AG10803 (cell line): ENCODE measurements at regions not wholly inside any gene's neighbourhood (a gene's known extent, or its start where the extent isn't known, plus 50 kb on each side); places are given as distances from the start of the nearest gene placed in this dataset.
"Not testable (repeated sequence)": the region's sequence is repeated elsewhere in the genome, so short reads cannot be mapped to it uniquely, and the experiment has no call there.

Experiments used
- DNase-seq: peaks from one replicate; pipeline ENCODE4 v3.0.0; 2010; ENCODE audit warnings: low read depth
- H3K4me3 ChIP-seq: 2 replicates; pipeline ENCODE4 v1.5.1; 2011; ENCODE audit warnings: mild to moderate bottlenecking, low read length, control low read depth
- CTCF ChIP-seq: conservative IDR thresholded peaks from 2 replicates; pipeline ENCODE4 v1.5.1; 2011; ENCODE audit warnings: mild to moderate bottlenecking, low read length, control low read depth, inconsistent platforms

DNA sequence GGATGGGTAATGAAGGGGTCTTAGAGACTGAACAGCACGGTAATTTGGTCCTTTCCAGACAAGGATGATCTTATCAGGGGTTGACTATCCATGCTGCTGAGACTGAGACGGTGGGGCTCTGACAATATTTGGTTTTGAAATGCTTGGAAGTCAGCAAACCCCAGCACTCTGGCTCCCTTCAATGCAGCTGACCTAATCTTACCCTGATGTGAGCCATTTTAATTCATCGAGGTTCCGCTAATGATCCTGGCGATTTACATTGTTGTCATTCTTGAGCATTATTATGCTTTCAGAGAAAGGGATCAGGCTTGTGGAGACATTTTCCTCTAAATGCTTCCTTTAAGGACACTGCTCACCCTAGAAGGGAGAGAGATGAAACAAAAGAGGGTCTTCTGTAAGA lies 114.6 kb upstream of the BMPER start:
- no peak overlapping the region for H3K4me3 ChIP-seq
- TF ChIP-seq CTCF = no peak
- DNase-seq = no peak

DNA sequence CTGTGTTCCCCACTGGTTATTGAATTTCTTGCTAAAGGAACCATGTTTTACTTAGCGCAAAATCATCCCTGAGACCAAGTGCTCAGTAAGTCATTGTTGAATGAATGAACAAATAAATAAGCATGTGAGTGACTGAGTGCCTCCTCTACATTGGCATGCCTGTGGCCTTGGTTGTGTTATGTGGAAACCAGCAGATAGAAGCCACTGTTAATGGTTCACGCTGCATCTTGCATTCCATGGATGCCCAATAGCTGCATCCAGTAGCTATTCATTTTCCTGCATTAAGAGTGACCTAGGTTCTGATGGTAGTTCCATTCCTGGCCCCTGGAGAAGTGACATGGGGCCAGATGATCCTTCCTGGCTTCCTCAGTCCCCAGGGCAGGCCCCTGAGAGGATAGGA lies 113.3 kb upstream of the BMPER start:
- TF ChIP-seq CTCF = no peak

GRCh38 chr7:33792547-33793105 lies 112.7 kb upstream of the BMPER start:
- no peak for TF ChIP-seq CTCF
- DNase-seq = no peak
- H3K4me3 ChIP-seq = no peak overlapping the region

More for the DNA sequence above, 113.3 kb upstream of the BMPER start:
- DNase-seq = peak; percentile 47
- H3K4me3 ChIP-seq = no peak overlapping the region

GRCh38 chr7:33793616-33794015 lies 111.7 kb upstream of the BMPER start:
- H3K4me3 ChIP-seq = no peak overlapping the region
- no peak for TF ChIP-seq CTCF
- DNase-seq = no peak

DNA sequence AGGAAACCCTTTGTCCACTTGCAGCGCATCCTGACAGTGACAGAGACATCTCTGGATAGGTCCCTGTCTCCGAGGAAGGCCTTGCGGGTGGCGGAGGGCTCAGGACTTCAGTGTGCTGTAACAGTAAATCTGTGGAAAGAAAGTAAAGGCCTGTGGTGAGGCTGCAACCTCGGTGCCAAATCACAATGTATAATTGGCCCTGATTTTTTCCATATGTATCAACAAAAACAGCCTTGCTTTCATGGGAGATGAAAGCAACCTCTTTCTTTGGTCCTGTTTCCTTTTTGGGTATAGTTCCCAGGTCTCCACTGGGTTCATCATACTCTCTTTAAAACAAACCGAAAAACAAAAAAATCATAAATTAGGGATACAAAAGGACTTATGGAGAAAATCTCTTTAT lies 110.9 kb upstream of the BMPER start:
- DNase-seq = no peak
- TF ChIP-seq CTCF = no peak
- H3K4me3 ChIP-seq = no peak overlapping the region

GRCh38 chr7:33794959-33795358 lies 110.4 kb upstream of the BMPER start:
- H3K4me3 ChIP-seq = no peak overlapping the region
- DNase-seq = no peak
- no peak for TF ChIP-seq CTCF

DNA sequence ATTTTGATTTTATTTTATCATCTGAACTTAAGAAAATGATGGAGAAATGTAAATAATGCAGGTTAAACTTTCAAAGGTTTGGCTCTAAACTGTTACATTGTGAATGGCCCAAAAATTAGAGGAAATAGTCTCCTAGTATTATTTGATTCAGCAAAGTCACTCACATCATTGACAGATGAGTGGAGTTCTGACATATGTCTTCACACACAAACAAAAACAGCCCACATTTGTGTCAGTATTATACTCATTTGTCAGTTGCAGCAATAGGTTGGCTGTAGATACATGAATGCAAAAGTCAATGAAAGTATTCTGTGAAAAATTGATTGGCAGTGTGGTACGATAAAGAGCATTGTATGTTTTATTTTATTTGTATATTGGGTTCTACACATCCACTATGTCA lies 108.8 kb upstream of the BMPER start:
- DNase-seq = no peak
- no peak for TF ChIP-seq CTCF
- H3K4me3 ChIP-seq = no peak overlapping the region

DNA sequence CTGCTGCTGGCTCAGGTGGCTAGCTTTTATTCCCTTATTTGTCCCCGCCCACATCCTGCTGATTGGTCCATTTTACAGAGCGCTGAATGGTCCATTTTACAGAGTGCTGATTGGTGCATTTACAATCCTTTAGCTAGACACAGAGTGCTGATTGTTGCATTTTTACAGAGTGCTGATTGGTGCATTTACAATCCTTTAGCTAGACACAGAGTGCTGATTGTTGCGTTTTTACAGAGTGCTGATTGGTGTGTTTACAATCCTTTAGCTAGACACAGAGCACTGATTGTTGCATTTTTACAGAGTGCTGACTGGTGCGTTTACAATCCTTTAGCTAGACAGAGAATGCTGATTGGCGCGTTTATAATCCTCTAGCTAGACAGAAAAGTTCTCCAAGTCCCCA lies 107.8 kb upstream of the BMPER start:
- H3K4me3 ChIP-seq = not testable (repeated sequence)

More for the DNA sequence above, 107.8 kb upstream of the BMPER start:
- DNase-seq = not testable (repeated sequence)
